Esophagus muscularis mucosa (tissue), 4 donors: ENCODE measurements at regions not wholly inside any gene's neighbourhood (a gene's known extent, or its start where the extent isn't known, plus 50 kb on each side); places are given as distances from the start of the nearest gene placed in this dataset.

ENCODE experiments used
- DNase-seq: peaks from one replicate; pipeline ENCODE4 v3.0.0-alpha.2; 2017; ENCODE audit errors: extremely low spot score
- H3K27ac ChIP-seq, 4 donors: fragments of 200-600 bp; sonication (generic); replicated peaks in 1 of 4; 1 replicate in 3 of 4; 2 replicates in 1 of 4; pipeline ENCODE4 v1.5.1; 2016 to 2019; ENCODE audit warnings: mild to moderate bottlenecking in 1 of 4
- H3K27me3 ChIP-seq, 4 donors: fragments of 200-600 bp; sonication (generic); one replicate each; pipeline versions ENCODE4 v1.5.1 to v1.6.0; 2016 to 2019
- H3K36me3 ChIP-seq, 4 donors: fragments of 200-600 bp; sonication (generic); one replicate each; pipeline ENCODE4 v1.5.1; 2016 to 2019
- H3K4me1 ChIP-seq, 4 donors: fragments of 200-600 bp; sonication (generic); one replicate each; pipeline ENCODE4 v1.5.1; 2016 to 2019
- H3K4me3 ChIP-seq, 4 donors: fragments of 200-600 bp; sonication (generic); 1 replicate in 2 of 4; 2 replicates in 2 of 4; pipeline ENCODE4 v1.5.1; 2016 to 2019; ENCODE audit warnings: mild to moderate bottlenecking in 4 of 4, moderate library complexity in 1 of 4
- H3K9me3 ChIP-seq, 4 donors: fragments of 200-600 bp; sonication (generic); 1 replicate in 3 of 4; 2 replicates in 1 of 4; pipeline ENCODE4 v1.5.1; 2016 to 2019
- CTCF ChIP-seq, 3 experiments: fragments of 200-600 bp in 2 of 3; fragments of 450-650 bp in 1 of 3; sonication (generic) in 2 of 3; IDR thresholded peaks; one replicate each; pipeline ENCODE4 v1.5.1; 2017 to 2019; ENCODE audit warnings: antibody characterized with exemption in 3 of 3, mild to moderate bottlenecking in 2 of 3, moderate library complexity in 1 of 3
- EP300 ChIP-seq: sonication (generic); formaldehyde crosslinking; IDR thresholded peaks from one replicate; pipeline ENCODE4 v1.6.1; 2017; ENCODE audit warnings: antibody characterized with exemption
- POLR2A ChIP-seq: fragments of 450-650 bp; IDR thresholded peaks from one replicate; pipeline ENCODE4 v1.6.1; 2017; ENCODE audit warnings: antibody characterized with exemption, moderate library complexity, mild to moderate bottlenecking, low read depth
- POLR2AphosphoS5 ChIP-seq, 2 donors: sonication (generic); formaldehyde crosslinking; IDR thresholded peaks; one replicate each; pipeline ENCODE4 v1.6.1; 2017; ENCODE audit warnings: antibody characterized with exemption in 2 of 2
- WGBS: methylation state at CpG from one replicate; pipeline ENCODE4 v1.1.5; 2018; 5-methylcytosine and 5-hydroxymethylcytosine counted together
- intact Hi-C: fragments of 100-400 bp; cut with DNase I; formaldehyde crosslinking; loops from one replicate; pipeline ENCODE4 v1.15.1; 2023

- Histone ChIP-seq H3K4me3 (no peak overlapping the region), H3K27me3 (peaks cover 0 to 100% (median 63%) of the 10 kb centered on the region in 4 donors), H3K36me3 (no peaks in the 10 kb centered on the region), H3K4me1 (peaks cover 0 to 12% (median 6%) of the 10 kb centered on the region in 4 donors), H3K9me3 (no peaks in the 10 kb centered on the region), H3K27ac (no peak overlapping the region)
- TF ChIP-seq EP300 (no peak), CTCF (IDR thresholded peaks at IDR 0.05) (no peak), POLR2AphosphoS5 (IDR thresholded peaks at IDR 0.05) (no peak), POLR2A (no peak)
- intact Hi-C loops, result no loop called here
- 7% methylated on average over 29 of the region's 29 CpGs for WGBS
- DNase-seq, result no peak
Observed at GRCh38 chr6:28812778-28813569, 110.8 kb downstream of the TRIM27 start.

GRCh38 chr6:28814032-28814976 is 109.5 kb downstream of the TRIM27 start:
- intact Hi-C loops, result no loop called here

GRCh38 chr6:28816339-28816908 is 107.4 kb downstream of the TRIM27 start:
- H3K4me1 ChIP-seq, result peaks cover 0 to 6% (median 5%) of the 10 kb centered on the region in 4 donors
- H3K27me3 ChIP-seq, result peaks cover 0 to 96% (median 36%) of the 10 kb centered on the region in 4 donors
- no peak overlapping the region for H3K27ac ChIP-seq
- intact Hi-C loops, result no loop called here
- no peaks in the 10 kb centered on the region for H3K9me3 ChIP-seq
- no peaks in the 10 kb centered on the region for H3K36me3 ChIP-seq
- H3K4me3 ChIP-seq, result no peak overlapping the region
- WGBS, result 4% methylated on average over 15 of the region's 15 CpGs
- TF ChIP-seq POLR2AphosphoS5 (IDR thresholded peaks at IDR 0.05), result no peak
- TF ChIP-seq CTCF (IDR thresholded peaks at IDR 0.05), result no peak
- no peak for TF ChIP-seq POLR2A
- no peak for TF ChIP-seq EP300
- peak; percentile 47 for DNase-seq

More at GRCh38 chr6:28814032-28814976, 109.5 kb downstream of the TRIM27 start:
- Histone ChIP-seq H3K27me3 (peaks cover 0 to 100% (median 55%) of the 10 kb centered on the region in 4 donors), H3K4me3 (no peak overlapping the region), H3K27ac (no peak overlapping the region), H3K4me1 (peaks cover 0 to 12% (median 6%) of the 10 kb centered on the region in 4 donors), H3K36me3 (no peaks in the 10 kb centered on the region), H3K9me3 (no peaks in the 10 kb centered on the region)
- DNase-seq, result no peak
- 5% methylated on average over 49 of the region's 49 CpGs for WGBS
- TF ChIP-seq POLR2A (no peak), CTCF (IDR thresholded peaks at IDR 0.05) (no peak)

- Histone ChIP-seq H3K36me3 (no peaks in the 10 kb centered on the region), H3K27ac (no peak overlapping the region), H3K4me3 (no peak overlapping the region), H3K27me3 (peaks cover 0 to 96% (median 33%) of the 10 kb centered on the region in 4 donors), H3K4me1 (peaks cover 0 to 6% (median 5%) of the 10 kb centered on the region in 4 donors), H3K9me3 (no peaks in the 10 kb centered on the region)
- DNase-seq, result no peak
- 5% methylated on average over 27 of the region's 27 CpGs for WGBS
- TF ChIP-seq POLR2AphosphoS5 (IDR thresholded peaks at IDR 0.05), result no peak
- TF ChIP-seq CTCF (IDR thresholded peaks at IDR 0.05), result no peak
- no peak for TF ChIP-seq EP300
- no peak for TF ChIP-seq POLR2A
- intact Hi-C loops, result no loop called here
Observed at GRCh38 chr6:28816909-28817807, 106.6 kb downstream of the TRIM27 start.
